Smooth muscle cell (in vitro differentiated cells): ENCODE measurements at regions not wholly inside any gene's neighbourhood (a gene's known extent, or its start where the extent isn't known, plus 50 kb on each side); places are given as distances from the start of the nearest gene placed in this dataset.

ENCODE experiments used
- DNase-seq: peaks from one replicate; lab custom pipeline; 2025; ENCODE audit not compliant: unreplicated experiment; lab: John Stamatoyannopoulos, UW
- H2AFZ ChIP-seq: fragments of 200-600 bp; sonication (generic); 2 replicates; pipeline ENCODE4 v1.6.0; 2016; ENCODE audit warnings: antibody characterized with exemption, low read depth, mild to moderate bottlenecking
- H3F3A ChIP-seq: fragments of 200-600 bp; sonication (generic); 2 replicates; pipeline ENCODE4 v1.6.0; 2017; ENCODE audit warnings: antibody characterized with exemption, low read depth
- H3K27ac ChIP-seq: fragments of 200-600 bp; sonication (generic); 2 replicates; pipeline ENCODE4 v1.5.1; 2016; ENCODE audit warnings: low read depth, mild to moderate bottlenecking
- H3K27me3 ChIP-seq: fragments of 200-600 bp; sonication (generic); 2 replicates; pipeline ENCODE4 v1.6.1; 2016; ENCODE audit warnings: low read depth, mild to moderate bottlenecking
- H3K36me3 ChIP-seq: fragments of 200-600 bp; sonication (generic); 2 replicates; pipeline ENCODE4 v1.5.1; 2016; ENCODE audit warnings: low read depth
- H3K4me1 ChIP-seq: fragments of 200-600 bp; sonication (generic); 2 replicates; pipeline ENCODE4 v1.5.1; 2016; ENCODE audit warnings: low read depth
- H3K4me2 ChIP-seq: fragments of 200-600 bp; sonication (generic); 2 replicates; pipeline ENCODE4 v1.6.0; 2016; ENCODE audit warnings: mild to moderate bottlenecking
- H3K4me3 ChIP-seq: fragments of 200-600 bp; sonication (generic); 2 replicates; pipeline ENCODE4 v1.5.1; 2016; ENCODE audit warnings: mild to moderate bottlenecking
- H3K79me2 ChIP-seq: fragments of 200-600 bp; sonication (generic); 2 replicates; pipeline ENCODE4 v1.6.0; 2016; ENCODE audit warnings: low read depth, mild to moderate bottlenecking
- H3K9ac ChIP-seq: fragments of 200-600 bp; sonication (generic); 2 replicates; pipeline ENCODE4 v1.6.0; 2016; ENCODE audit warnings: low read depth
- H3K9me3 ChIP-seq: fragments of 200-600 bp; sonication (generic); replicated peaks from 2 replicates; pipeline ENCODE4 v1.5.1; 2016; ENCODE audit warnings: low read depth
- H4K20me1 ChIP-seq: fragments of 200-600 bp; sonication (generic); 2 replicates; pipeline ENCODE4 v1.6.0; 2016; ENCODE audit warnings: low read depth
- CTCF ChIP-seq: fragments of 200-600 bp; sonication (generic); IDR thresholded peaks from 2 replicates; pipeline ENCODE4 v1.5.1; 2017; ENCODE audit warnings: borderline replicate concordance, mild to moderate bottlenecking, antibody characterized with exemption; ENCODE audit not compliant: insufficient read depth, poor library complexity, severe bottlenecking
- WGBS: methylation state at CpG from one replicate; pipeline ENCODE4 v1.1.7; 2016; ENCODE audit warnings: low lambda C conversion rate; 5-methylcytosine and 5-hydroxymethylcytosine counted together

GRCh38 chr14:62585247-62585646 is 460.0 kb downstream of the KCNH5 start:
- TF ChIP-seq CTCF: no peak
- Histone ChIP-seq H3K27me3 (no peaks in the 10 kb centered on the region), H2AFZ (no peak overlapping the region), H3F3A (no peaks in the 10 kb centered on the region), H3K79me2 (no peaks in the 10 kb centered on the region), H3K9ac (no peak overlapping the region), H3K36me3 (no peaks in the 10 kb centered on the region), H3K4me3 (no peak overlapping the region), H3K27ac (no peak overlapping the region), H3K9me3 (peaks cover 5% of the 10 kb centered on the region), H3K4me2 (no peak overlapping the region), H3K4me1 (no peaks in the 10 kb centered on the region), H4K20me1 (no peaks in the 10 kb centered on the region)
- WGBS: 93% methylated on average over 2 of the region's 2 CpGs
- DNase-seq: no peak

- H3K27me3 ChIP-seq: no peaks in the 10 kb centered on the region
- H2AFZ ChIP-seq: no peak overlapping the region
- TF ChIP-seq CTCF: no peak
- peaks cover 3% of the 10 kb centered on the region for H3K36me3 ChIP-seq
- H3K27ac ChIP-seq: no peak overlapping the region
- WGBS: 11% methylated on average over 1 of the region's 1 CpG
- H3K79me2 ChIP-seq: no peaks in the 10 kb centered on the region
- no peak overlapping the region for H3K4me3 ChIP-seq
- no peak for DNase-seq
- H4K20me1 ChIP-seq: no peaks in the 10 kb centered on the region
- no peak overlapping the region for H3K4me2 ChIP-seq
- peaks cover 10% of the 10 kb centered on the region for H3K9me3 ChIP-seq
- H3F3A ChIP-seq: no peaks in the 10 kb centered on the region
- H3K4me1 ChIP-seq: no peaks in the 10 kb centered on the region
- H3K9ac ChIP-seq: no peak overlapping the region
These were observed 452.4 kb downstream of the KCNH5 start for GRCh38 chr14:62592877-62593276.

DNA sequence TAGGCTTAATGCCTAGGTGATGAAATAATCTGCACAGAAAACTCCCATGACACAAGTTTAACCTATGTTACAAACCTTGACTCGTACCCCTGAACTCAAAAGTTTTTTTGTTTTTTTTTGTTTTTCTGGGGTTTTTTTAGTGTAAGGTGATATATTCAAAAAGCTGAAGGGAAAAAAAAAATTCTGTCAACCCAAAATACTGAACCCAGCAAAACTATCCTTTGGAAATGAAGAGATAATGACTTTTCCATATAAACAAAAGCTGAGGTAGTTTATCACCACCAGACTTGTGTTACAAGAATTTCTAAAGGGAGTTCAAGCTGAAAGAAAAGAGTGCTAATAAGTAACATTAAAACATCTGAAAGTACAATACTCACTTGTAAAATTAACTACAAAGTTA is 448.1 kb downstream of the KCNH5 start:
- no peak for DNase-seq
- Histone ChIP-seq H3K4me2 (no peak overlapping the region), H3K4me1 (no peaks in the 10 kb centered on the region), H3K36me3 (peaks cover 3% of the 10 kb centered on the region), H4K20me1 (no peaks in the 10 kb centered on the region), H3K27me3 (no peaks in the 10 kb centered on the region), H3K79me2 (no peaks in the 10 kb centered on the region), H3K4me3 (no peak overlapping the region), H3F3A (no peaks in the 10 kb centered on the region), H3K27ac (no peak overlapping the region), H3K9me3 (peaks cover 10% of the 10 kb centered on the region), H3K9ac (no peak overlapping the region), H2AFZ (no peak overlapping the region)
- 100% methylated on average over 1 of the region's 1 CpG for WGBS
- TF ChIP-seq CTCF: no peak

- Histone ChIP-seq H3K4me2 (no peak overlapping the region), H3F3A (no peaks in the 10 kb centered on the region), H3K36me3 (peaks cover 3% of the 10 kb centered on the region), H3K9me3 (peaks cover 10% of the 10 kb centered on the region), H2AFZ (no peak overlapping the region), H3K4me1 (no peaks in the 10 kb centered on the region), H3K4me3 (no peak overlapping the region), H3K27me3 (no peaks in the 10 kb centered on the region), H4K20me1 (no peaks in the 10 kb centered on the region), H3K27ac (no peak overlapping the region), H3K79me2 (no peaks in the 10 kb centered on the region), H3K9ac (no peak overlapping the region)
- 96% methylated on average over 2 of the region's 2 CpGs for WGBS
- no peak for TF ChIP-seq CTCF
- DNase-seq: no peak
These were observed 445.5 kb downstream of the KCNH5 start for GRCh38 chr14:62599616-62600385.
